Activated naive CD4-positive, alpha-beta T cell treated with anti-CD3 and anti-CD28 coated beads, Interleukin-2, amount 50 U/mL, for 16 hours (primary cell): ENCODE measurements at regions not wholly inside any gene's neighbourhood (a gene's known extent, or its start where the extent isn't known, plus 50 kb on each side); places are given as distances from the start of the nearest gene placed in this dataset.
A peak's percentile ranks its signal among the peaks of the same experiment; 100 is the strongest.
"Not testable (repeated sequence)": the region's sequence is repeated elsewhere in the genome, so short reads cannot be mapped to it uniquely, and the experiment has no call there.

Experiments used
- DNase-seq: peaks from one replicate; pipeline ENCODE4 v3.0.0-alpha.2; 2020

DNA sequence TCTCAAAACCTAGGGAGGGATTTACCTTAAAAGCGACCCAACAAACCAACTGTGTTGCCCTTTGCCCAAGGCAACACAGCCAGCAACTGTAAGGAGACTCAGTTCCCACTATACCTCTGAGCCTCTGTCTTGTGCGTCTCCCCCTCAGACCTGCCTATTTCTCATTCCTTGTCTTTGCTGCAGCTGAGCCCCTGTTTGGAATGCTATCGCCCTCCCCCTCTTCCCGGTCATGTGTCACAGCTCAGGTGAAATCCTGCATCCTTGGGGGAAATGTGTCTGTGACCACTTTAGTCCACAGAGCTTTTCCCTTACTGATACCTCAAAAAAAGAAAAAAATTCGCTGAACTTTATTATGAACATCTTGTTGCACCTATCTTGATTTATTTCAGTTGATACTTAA is 52.0 kb upstream of the LRIG1 start:
- no peak for DNase-seq

DNA sequence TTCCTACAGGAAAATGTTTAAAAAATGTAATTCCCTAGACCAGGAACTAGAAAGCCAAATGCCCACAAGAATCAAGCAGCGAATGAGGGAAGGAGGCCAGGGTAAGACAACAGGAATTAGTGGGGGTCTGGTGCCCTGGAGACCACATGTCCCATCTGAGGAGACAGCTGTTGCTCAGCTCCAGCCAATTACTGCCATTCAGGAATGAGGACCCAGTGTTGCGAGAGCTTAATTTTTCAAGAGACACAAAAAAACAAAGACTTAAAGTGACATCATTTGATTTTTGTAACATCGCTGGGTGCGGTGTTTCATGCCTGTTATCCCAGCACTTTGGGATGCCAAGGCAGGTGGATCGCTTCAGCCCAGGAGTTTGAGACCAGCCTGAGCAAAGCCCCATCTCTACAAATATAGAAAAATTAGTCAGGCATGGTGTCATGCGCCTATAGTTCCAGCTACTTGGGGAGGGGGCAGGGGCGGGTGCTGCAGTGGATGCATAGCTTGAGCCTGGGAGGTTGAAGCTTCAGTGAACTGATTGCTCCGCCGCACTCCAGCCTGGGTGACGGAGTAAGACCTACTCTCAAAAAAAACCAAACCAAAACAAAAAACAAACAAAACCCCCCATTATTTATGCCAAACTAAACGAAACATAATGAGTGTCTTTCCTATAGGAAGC is 52.8 kb upstream of the LRIG1 start:
- DNase-seq = no peak

DNA sequence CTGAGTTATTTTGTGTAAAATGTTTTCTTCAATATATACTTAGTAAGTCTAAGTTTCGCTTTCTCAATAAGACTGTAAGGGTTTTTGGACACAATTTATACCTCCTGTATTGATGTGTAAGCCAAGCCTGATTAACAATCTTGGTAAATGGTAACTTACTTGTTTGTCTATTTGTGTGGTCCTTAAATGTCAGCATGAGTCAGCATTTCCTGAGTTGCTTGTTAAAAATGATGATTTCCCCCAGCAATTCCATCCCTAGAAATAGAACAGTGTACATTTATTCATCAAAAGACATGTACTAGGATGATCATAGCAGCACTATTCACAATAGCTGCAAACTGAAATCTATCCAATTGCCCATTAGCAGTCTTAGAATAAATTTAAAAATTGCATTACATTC is 53.4 kb upstream of the LRIG1 start:
- no peak for DNase-seq

DNA sequence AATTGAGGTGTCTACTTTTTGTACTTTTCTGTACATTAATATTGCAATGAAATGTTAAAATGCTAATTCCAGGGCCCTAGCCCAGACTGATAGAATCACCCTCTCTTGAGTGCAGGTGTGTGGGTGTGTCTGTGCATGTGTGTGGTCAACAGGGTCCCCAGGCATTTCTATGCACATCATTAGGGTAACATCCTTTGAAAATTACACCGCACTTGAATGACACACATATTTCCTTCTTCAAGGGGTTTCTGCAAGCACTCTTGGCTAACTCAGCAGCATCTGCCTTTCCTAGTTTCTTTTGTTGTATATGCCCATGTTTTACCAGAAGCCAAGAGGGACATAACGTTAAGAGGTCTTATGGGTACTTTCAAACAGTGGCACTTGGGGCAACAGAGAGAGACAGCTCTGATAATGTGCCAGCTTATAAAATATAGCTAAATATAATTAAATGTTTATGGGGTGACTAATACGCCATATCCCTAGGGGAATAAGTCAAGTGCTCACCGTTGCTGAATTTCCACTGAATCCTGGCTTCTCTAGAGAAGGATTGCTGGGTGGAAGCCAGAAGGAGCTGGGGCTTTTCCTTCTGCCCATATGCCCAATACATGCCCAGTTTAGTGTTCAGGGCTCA is 54.5 kb upstream of the LRIG1 start:
- DNase-seq = no peak

DNA sequence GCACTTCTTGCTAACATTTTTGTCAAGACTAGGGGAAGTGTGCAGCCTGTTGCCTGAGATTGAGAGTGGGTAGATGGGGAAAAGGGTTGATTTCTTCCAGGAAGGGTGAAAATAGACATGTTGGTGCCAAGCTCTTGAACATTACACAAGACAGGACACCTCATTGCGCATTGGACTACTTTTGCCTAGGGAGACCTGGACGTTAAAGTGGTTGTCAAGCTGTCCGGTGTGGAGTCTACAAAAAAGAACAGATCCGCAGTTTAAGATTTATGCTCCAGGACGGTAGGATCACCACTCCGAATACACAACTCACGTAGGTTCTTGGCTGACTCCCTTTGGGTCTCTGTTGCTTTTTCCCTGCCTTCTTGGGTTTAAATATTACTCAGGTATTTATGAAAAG is 56.3 kb upstream of the LRIG1 start:
- no peak for DNase-seq

DNA sequence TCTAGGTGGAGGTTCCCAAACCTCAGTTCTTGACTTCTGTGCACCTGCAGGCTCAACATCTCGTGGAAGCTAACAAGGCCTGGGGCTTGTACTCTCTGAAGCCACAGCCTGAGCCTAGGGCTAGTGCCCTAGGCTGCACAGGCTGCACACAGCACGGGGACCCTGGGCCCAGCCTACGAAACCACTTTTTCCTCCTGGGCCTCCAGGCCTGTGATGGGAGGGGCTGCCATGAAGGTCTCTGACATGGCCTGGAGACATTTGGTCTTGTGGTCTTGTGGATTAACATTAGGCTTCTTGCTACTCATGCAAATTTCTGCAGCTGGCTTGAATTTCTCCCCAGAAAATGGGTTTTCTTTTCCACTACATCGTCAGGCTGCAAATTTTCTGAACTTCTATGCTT is 59.1 kb upstream of the LRIG1 start:
- not testable (repeated sequence) for DNase-seq

DNA sequence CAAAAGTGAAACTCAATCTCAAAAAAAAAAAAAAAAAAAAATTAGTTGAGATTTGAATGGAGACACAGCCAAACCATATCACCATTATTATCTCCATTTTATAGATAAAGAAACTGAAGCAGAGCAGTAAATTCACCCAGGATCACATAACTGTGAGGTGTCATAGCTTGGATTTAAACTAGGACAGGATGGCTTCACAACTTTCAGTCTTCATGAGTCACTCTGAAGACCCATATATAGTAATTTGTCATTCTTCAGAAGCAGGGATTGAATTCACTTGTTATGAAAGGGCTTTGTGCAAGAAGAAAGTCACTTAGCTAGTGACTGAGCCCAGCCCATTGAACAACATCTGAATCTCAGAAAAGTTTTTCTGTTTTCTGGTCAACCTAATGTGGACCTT is 60.5 kb upstream of the LRIG1 start:
- DNase-seq = no peak

DNA sequence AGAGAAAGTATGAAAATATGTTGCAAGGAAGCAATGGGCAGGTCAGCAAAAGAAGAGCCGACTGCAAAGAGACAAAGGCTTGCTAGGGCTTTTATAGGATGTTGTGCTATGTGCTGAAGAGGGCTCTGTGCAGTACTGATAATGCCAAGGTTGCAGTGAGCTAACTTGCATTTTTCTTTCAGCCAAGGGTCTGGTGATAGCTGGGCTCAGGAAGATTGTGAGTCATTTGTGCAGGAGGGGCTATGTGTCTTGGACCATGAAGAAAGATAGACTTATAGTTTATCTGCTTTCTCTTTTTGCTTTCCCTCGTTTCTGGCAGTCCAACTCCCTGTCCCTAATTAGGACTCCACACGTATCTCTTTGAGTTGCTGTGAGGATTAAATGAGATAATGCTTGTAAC is 64.5 kb upstream of the LRIG1 start:
- DNase-seq = no peak

DNA sequence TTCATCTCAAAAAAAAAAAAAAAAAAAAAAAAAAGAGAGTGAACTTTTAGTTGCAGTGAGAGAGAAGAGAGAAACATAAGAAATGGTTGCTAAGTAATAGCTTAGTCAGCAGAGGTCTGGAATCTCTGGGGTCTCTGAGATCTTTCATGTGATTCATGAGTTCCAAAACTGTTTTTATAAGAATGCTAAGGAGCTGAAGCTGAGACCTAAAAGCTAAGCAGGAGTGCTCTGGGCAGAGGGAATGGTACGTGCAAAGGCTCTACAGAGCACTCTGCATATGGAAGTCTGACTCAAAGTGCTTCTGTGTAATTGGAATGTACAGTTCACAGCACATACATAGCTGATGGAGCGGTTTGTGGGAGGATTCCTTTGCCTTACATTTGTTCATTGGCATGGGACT is 66.3 kb upstream of the LRIG1 start:
- no peak for DNase-seq

DNA sequence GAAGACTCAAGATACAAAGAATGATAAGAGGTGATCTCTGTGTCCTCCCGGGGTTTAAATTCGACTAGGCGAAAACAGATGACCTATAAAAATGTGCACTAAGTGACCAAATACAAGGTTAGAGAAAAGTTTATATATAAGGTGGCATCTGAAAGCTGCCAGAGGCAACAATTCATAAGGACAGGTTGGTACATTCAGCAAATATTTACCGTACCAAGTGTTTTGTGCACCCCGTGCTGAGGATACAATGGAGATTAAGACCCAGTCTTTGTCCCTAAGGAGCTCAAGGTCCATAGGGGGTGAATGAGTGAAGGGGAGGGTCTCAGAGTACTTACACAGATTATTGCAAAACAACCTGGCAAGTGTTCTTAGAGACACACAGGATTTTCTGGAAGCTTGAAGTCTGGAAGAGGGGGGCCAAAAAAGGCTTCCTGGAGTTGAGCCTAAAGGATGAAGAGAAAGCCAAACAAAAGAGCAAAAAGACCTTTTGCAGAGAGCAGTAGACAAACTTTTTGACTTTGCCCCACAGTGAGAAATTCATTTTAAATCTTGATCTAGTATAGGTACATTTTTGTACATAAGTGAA is 71.4 kb upstream of the LRIG1 start:
- no peak for DNase-seq

DNA sequence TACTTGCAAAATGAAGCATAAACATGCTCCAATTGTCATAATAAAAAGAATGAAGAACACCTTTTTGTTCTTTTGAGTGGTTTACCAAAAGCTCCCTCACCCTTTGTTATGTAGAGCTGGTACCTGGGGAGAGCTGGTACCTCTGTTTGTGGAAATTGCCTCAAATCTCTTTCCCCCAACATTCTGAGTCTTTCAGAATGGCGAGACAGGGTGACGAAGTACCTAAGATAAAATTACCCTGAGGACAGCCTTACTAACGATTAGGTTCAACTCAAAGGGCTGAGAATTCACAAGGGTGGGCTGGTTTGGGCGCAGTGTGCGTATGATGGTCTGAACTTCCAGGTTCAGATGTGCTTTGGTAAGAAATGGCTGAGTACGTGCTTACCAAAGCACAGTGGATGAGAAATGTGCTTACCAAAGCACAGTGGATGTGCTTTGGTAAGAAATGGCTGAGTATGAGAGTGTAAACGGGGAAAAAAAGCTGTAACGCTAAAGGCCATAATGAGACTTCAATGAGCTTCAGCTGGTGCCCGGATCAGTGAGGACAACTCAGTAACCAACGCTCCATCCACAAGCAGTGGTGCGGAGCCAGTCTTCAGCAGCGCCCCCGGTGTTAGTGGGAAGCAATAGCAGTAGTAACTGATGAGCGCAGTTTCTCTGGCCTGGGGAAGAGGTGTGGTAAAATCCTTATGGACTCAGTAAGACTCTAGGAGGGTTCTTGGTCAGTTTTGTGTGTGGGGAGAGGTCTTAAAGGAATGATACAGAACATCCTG is 72.3 kb upstream of the LRIG1 start:
- no peak for DNase-seq

DNA sequence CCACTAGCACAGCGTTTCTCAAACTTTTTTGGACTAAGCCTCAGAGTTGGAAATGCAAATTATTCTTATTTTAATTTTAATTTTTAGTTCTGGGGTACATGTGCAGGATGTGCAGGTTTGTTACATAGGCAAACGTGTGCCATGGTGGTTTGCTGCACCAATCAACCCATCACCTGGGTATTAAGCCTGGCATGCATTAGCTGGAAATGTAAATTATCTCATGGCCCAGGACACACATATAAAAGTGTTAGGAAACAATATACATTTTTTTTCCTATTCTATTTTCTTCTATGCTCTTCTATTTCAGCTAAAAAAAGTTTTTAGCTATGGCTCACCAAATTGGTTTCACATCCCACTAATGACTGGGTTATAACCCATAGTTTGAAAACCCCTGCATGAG is 73.3 kb upstream of the LRIG1 start:
- DNase-seq = no peak

DNA sequence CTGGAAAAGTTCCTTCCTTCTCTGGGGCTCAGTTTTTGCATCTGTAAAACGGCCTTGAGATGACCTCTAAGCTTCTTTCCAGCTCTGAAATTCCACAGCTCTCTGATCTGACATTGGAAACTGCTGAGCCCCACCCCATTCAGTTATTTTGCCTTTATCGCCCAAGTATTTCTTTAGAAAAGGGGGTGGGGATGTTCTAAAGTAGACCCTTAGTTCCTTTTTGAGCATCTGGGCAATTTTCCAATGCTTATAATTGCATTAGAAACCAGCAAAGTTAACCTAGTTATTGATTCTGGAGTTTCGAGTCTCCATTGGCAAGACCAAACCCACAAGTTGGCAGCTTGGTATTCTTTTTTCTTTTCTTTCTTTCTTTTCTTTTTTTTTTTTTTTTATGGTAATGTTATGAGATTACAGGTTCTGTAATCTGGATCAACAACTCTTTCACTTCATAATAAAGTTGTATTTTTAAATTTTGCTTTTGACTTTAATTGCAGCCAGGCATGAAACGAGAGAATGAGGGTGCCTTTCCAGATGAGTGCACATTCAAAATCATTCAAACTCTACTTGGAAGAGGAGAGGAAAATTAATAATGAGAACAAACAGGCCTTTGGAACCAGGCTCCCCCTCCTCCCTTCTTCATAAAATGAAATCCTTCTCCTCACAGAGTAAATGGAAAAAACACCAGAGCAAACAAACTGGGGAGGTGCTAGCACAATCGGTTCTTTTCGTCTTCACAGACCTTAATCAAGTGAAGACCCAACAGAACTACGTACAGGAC is 76.8 kb upstream of the LRIG1 start:
- DNase-seq = no peak

DNA sequence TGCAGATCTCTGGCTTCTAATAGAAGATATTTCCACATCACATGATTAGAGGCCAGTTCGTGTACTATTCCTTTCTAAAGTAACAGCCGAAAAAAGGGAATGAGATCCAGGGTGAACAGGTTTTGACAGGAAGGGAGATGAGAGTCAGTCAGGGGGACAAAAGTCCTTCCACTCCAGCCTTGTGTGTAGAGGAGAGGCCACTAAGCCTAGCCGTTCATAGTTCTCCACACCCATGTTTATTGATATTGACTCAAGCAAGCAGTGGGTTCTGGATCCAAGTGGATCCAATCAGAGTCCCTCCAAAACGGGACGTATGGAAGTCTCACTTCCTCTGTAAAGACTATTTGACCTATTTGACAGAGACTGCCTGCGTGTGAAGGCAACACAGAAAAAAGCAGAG is 80.4 kb upstream of the LRIG1 start:
- no peak for DNase-seq

DNA sequence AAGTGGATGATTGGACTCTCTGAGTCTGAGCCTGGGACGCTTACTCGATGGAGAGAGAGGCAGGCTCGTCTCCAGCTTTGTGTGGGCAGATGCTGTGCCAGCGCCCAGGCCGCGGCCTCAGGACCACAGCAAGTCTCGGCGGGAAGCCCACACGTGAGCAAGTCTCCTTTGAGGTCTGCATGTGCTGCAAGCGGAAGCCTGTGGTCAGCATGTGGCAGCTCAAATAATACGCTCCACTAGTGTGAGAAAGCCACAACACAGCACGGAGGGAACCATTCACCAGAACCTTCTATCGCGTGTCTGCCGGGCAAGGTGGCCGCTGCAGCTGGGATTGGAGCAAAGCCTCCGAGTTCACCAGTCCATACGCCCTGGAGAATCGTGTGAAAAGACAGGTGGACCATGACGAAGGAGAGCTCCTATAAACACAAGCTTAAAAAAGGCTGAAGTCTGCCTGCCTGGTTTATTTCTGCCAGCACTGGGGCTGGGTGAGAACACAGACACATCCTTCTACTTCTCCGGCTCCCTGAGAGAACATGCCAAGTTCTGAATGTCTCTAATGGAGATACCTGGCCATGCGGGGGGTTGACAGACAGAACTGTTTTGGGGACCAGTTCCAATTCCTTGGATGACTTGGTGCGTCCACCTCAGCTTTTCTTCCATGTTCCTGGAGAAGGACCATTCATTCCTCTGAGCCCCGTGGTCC is 82.0 kb upstream of the LRIG1 start:
- DNase-seq = peak; percentile 10

DNA sequence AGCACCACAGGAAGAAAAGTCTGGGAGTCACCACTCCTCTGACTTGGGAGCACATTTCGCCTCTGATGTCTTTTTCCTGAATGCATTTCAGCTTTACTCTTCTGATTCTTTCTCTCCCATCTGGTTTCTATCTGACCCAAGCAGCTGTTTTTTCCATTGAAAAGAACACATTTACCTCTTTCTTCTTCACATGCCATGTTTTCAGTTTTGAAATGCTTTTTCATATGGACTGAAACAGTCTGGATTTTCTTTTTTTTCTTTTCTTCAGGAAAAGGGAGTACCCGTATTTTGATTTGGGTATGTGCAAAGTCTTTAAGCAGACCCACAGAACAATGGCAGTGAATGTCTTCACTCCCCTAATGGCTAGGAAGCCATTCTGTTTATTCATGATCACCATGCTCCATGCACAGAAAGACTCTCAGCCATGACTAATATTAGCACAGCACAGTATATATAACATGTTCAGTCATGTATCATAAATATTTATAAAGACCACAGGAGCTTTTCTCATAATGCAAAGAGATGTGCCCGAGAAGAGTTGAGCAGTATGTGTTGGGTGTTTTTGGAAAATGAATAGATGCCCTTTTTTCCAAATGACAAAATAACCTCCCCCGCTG is 82.7 kb upstream of the LRIG1 start:
- DNase-seq = no peak

DNA sequence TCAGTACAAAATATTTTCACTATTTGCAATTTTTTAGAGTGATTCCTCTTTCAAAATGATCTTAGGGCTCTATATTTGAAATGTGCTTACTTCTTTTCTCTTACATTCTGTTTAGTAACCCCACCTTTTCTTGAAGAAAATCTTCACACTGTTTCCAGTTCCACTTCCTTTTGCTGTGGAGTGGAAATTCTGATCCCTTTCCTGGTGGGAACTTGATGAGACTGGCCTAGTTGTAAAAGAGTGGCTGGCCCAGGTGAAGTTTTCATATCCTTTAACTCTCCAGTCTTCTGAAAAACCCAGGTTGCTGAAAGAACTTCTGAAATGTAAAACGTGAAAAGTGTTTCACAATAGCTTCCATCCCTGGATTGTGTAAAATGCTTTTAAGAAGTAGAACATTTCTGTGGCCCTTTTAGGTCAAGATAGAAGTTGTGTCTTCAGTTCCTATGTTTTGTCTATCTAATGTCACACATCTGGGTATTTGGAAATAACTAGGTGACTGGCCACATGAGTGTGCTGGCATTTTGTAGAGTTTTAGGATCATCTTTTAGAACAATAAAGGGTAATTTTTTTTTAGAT is 84.8 kb upstream of the LRIG1 start:
- no peak for DNase-seq

DNA sequence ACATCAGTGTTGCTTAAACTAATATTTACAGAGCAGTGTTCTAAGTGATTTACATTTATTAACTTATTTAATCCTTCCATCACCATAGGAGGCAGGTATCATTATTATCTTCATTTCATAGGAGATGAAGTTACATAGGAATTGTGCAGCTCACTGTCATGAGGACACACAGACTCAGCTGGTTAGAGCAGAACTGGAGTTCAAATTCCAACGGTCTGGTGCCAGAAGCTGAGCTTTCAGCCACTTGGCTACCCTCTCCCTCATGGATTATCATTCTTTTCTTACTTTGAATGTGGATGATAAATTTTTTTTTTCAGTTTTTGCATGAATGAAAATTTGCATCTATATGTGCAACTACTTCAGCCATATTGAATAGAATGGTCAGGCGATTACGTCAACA is 86.0 kb upstream of the LRIG1 start:
- DNase-seq = no peak

DNA sequence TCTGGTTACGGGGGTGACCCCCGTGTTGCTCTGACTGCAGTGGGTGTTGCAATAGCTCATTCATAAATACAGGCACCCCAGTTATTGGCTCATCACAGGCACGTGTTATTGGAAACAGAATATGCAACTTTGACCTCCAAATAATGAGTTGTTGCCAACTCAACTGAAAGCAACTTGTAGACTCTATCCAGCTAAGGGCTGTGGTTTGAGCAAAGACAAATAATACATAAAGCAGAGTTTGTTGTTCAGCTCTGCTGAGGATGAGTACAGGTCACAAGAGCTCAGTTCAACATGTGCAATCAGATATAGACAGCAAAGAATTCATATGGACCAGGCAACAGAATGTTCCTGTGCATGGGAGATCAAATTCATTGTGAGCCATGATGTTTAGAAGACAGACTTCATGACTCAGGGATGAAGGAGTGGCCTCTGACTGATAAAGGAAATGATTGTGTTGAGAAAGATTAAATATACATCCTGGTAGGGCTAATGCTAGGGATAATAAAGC is 87.6 kb upstream of the LRIG1 start:
- DNase-seq = no peak

DNA sequence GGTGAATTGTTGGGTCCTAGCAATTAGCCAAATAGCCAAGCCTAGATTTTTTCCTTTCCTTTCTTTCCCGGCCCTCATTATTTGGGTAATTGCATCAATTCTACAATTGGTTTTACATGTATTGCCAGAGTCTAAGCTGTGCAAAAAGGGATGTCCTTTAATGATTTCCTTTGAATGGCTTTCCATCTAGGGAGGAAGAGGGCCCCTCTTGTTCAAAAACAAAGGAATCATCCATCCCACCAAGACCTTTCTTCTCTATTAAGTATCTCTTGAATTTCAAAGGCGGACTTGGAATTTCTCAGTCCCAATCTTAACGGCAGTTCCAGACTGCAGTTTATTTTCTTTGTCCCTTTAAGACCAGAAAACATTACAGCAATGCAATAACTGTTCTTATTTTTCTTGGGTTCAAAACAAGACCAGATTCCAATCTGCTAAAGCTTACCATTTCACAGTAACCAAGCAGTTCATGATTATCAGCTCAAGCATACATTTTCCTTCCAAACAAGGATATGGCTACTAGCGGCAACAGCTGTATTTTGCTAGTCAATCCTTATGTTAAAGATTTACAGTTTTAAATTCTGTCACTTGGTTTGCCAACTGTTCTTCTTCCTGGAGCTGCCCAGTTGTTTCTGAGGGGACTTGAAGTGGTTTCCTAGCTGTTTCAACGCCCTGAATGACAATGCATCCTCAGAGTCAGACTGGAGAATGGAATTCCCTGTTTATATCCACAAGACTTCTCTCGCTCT is 91.4 kb upstream of the LRIG1 start:
- DNase-seq = no peak
